Testis (tissue), 2 donors: ENCODE measurements at regions not wholly inside any gene's neighbourhood (a gene's known extent, or its start where the extent isn't known, plus 50 kb on each side); places are given as distances from the start of the nearest gene placed in this dataset.

Experiments used
- DNase-seq: peaks from one replicate; pipeline ENCODE4 v3.0.0-alpha.2; 2019
- H3K27ac ChIP-seq, 2 donors: fragments of 200-600 bp; sonication (generic); one replicate each; pipeline ENCODE4 v1.5.1; 2019
- H3K27me3 ChIP-seq: fragments of 200-600 bp; sonication (generic); one replicate; pipeline ENCODE4 v1.5.1; 2019
- H3K36me3 ChIP-seq: fragments of 200-600 bp; sonication (generic); one replicate; pipeline ENCODE4 v1.5.1; 2017; ENCODE audit warnings: low read depth; ENCODE audit errors: missing control alignments
- H3K4me1 ChIP-seq: fragments of 200-600 bp; sonication (generic); one replicate; pipeline ENCODE4 v1.5.1; 2019
- H3K4me3 ChIP-seq, 2 donors: fragments of 200-600 bp; sonication (generic); one replicate each; pipeline ENCODE4 v1.5.1; 2017 to 2019
- H3K9me3 ChIP-seq: fragments of 200-600 bp; sonication (generic); one replicate; pipeline ENCODE4 v1.5.1; 2017
- CTCF ChIP-seq, 3 experiments: fragments of 450-650 bp in 2 of 3; fragments of 200-600 bp in 1 of 3; sonication (generic) in 1 of 3; IDR thresholded peaks; one replicate each; pipeline ENCODE4 v1.5.1; 2016 to 2019; ENCODE audit warnings: antibody characterized with exemption in 3 of 3, mild to moderate bottlenecking in 2 of 3, moderate library complexity in 1 of 3
- POLR2A ChIP-seq: fragments of 450-650 bp; IDR thresholded peaks from one replicate; pipeline ENCODE4 v1.6.1; 2017; ENCODE audit warnings: antibody characterized with exemption, mild to moderate bottlenecking, moderate library complexity
- WGBS, 2 donors: methylation state at CpG; one replicate each; pipeline ENCODE4 v1.1.5; 2018; 5-methylcytosine and 5-hydroxymethylcytosine counted together
- intact Hi-C: fragments of 100-400 bp; cut with DNase I; formaldehyde crosslinking; loops from one replicate; pipeline ENCODE4 v1.15.1; 2023; ENCODE audit warnings: low total_unique reads

- DNase-seq, result no peak
- H3K4me3 ChIP-seq, result no peak overlapping the region
- H3K27ac ChIP-seq, result no peak overlapping the region
- intact Hi-C loops, result no loop called here
- TF ChIP-seq POLR2A, result no peak
- no peak for TF ChIP-seq CTCF (IDR thresholded peaks at IDR 0.05)
- H3K4me1 ChIP-seq, result no peaks in the 10 kb centered on the region
- H3K9me3 ChIP-seq, result no peaks in the 10 kb centered on the region
- H3K27me3 ChIP-seq, result no peaks in the 10 kb centered on the region
- 86 to 89% methylated on average over 4 of the region's 4 CpGs for WGBS, 2 donors
- H3K36me3 ChIP-seq, result no peaks in the 10 kb centered on the region
Observed at GRCh38 chr13:73703606-73704005, 430.6 kb downstream of the KLF12 start.

GRCh38 chr13:73702419-73703071 lies 431.7 kb downstream of the KLF12 start:
- intact Hi-C loops, result no loop called here
- TF ChIP-seq CTCF (IDR thresholded peaks at IDR 0.05) (no peak), POLR2A (no peak)
- DNase-seq, result no peak
- Histone ChIP-seq H3K9me3 (no peaks in the 10 kb centered on the region), H3K4me1 (no peaks in the 10 kb centered on the region), H3K27me3 (no peaks in the 10 kb centered on the region), H3K27ac (no peak overlapping the region), H3K36me3 (no peaks in the 10 kb centered on the region), H3K4me3 (no peak overlapping the region)
- WGBS, 2 donors, result 85 to 86% methylated on average over 8 of the region's 8 CpGs

GRCh38 chr13:73701160-73701559 lies 433.0 kb downstream of the KLF12 start:
- H3K9me3 ChIP-seq, result no peaks in the 10 kb centered on the region
- no peak overlapping the region for H3K4me3 ChIP-seq
- no peaks in the 10 kb centered on the region for H3K36me3 ChIP-seq
- WGBS, 2 donors, result 91 to 96% methylated on average over 1 of the region's 1 CpG
- no peak overlapping the region for H3K27ac ChIP-seq
- TF ChIP-seq CTCF (IDR thresholded peaks at IDR 0.05) (no peak), POLR2A (no peak)
- H3K4me1 ChIP-seq, result no peaks in the 10 kb centered on the region
- intact Hi-C loops, result no loop called here
- DNase-seq, result no peak
- no peaks in the 10 kb centered on the region for H3K27me3 ChIP-seq

GRCh38 chr13:73698859-73699258 lies 435.3 kb downstream of the KLF12 start:
- Histone ChIP-seq H3K36me3 (no peaks in the 10 kb centered on the region), H3K4me3 (no peak overlapping the region), H3K9me3 (no peaks in the 10 kb centered on the region), H3K27ac (no peak overlapping the region), H3K27me3 (no peaks in the 10 kb centered on the region), H3K4me1 (no peaks in the 10 kb centered on the region)
- intact Hi-C loops, result no loop called here
- DNase-seq, result no peak
- TF ChIP-seq POLR2A, result no peak
- WGBS, 2 donors, result 89 to 95% methylated on average over 3 of the region's 3 CpGs

GRCh38 chr13:73697166-73697565 lies 437.0 kb downstream of the KLF12 start:
- H3K4me1 ChIP-seq, result no peaks in the 10 kb centered on the region
- TF ChIP-seq CTCF (IDR thresholded peaks at IDR 0.05) (no peak), POLR2A (no peak)
- no peaks in the 10 kb centered on the region for H3K36me3 ChIP-seq
- no peak overlapping the region for H3K4me3 ChIP-seq
- H3K27ac ChIP-seq, result no peak overlapping the region
- DNase-seq, result no peak
- H3K9me3 ChIP-seq, result no peaks in the 10 kb centered on the region
- intact Hi-C loops, result no loop called here
- H3K27me3 ChIP-seq, result no peaks in the 10 kb centered on the region
